GM12865 (cell line): ENCODE measurements at regions not wholly inside any gene's neighbourhood (a gene's known extent, or its start where the extent isn't known, plus 50 kb on each side); places are given as distances from the start of the nearest gene placed in this dataset.

Experiments
- DNase-seq: peaks from one replicate; pipeline ENCODE4 v3.0.0; 2010; ENCODE audit warnings: low read depth
- H3K4me3 ChIP-seq: 2 replicates; pipeline ENCODE4 v1.5.1; 2011; ENCODE audit warnings: mild to moderate bottlenecking, low read depth, low read length, control low read depth
- CTCF ChIP-seq: IDR thresholded peaks from 2 replicates; pipeline ENCODE4 v1.5.1; 2011; ENCODE audit warnings: low read length, control low read depth, low read depth, inconsistent platforms; ENCODE audit not compliant: insufficient read depth; ENCODE audit errors: missing control alignments

DNA sequence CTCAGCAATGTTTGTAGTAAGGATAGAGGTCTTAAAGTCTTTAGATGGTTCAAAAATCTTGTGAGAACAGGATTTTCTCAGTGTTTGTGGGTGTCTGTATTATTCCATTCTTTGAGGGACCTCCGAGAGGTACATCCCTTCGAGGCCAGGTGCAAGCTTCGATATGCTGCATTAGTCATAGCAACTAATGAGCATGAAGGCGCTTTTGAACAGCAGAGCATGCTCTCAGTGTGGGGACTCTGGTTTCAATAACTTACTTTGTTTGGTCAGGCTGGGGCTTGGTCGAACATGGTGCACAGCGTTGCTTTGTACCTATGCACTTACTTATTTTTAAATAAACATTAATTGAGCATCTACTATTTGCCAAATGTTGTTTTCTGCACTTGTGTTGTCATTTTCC is 297.9 kb downstream of the CLIC5 start:
- no peak overlapping the region for H3K4me3 ChIP-seq
- no peak for DNase-seq
- no peak for TF ChIP-seq CTCF

- no peak for TF ChIP-seq CTCF
- no peak overlapping the region for H3K4me3 ChIP-seq
- no peak for DNase-seq
Measured at GRCh38 chr6:45717027-45717426, 298.6 kb downstream of the CLIC5 start.

DNA sequence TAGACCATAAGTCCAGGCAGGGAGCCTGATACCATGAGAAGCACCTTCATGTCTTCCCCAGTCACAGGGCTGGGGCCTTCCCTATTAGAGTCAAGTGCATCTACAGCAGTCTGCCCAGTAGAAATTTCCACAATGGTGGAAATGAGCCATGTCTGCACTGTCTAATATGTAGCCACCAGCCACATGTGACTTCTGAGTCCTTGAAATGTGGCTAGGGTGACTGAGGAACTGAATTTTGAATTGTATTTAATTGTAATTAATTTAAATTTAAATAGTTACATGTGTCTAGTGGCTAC is 300.2 kb downstream of the CLIC5 start:
- no peak for DNase-seq
- no peak for TF ChIP-seq CTCF

GRCh38 chr6:45714741-45715507 is 300.7 kb downstream of the CLIC5 start:
- peak; percentile 83 for DNase-seq
- TF ChIP-seq CTCF = peak; percentile 76
- H3K4me3 ChIP-seq = no peak overlapping the region

More for the DNA sequence above, 300.2 kb downstream of the CLIC5 start:
- no peak overlapping the region for H3K4me3 ChIP-seq

DNA sequence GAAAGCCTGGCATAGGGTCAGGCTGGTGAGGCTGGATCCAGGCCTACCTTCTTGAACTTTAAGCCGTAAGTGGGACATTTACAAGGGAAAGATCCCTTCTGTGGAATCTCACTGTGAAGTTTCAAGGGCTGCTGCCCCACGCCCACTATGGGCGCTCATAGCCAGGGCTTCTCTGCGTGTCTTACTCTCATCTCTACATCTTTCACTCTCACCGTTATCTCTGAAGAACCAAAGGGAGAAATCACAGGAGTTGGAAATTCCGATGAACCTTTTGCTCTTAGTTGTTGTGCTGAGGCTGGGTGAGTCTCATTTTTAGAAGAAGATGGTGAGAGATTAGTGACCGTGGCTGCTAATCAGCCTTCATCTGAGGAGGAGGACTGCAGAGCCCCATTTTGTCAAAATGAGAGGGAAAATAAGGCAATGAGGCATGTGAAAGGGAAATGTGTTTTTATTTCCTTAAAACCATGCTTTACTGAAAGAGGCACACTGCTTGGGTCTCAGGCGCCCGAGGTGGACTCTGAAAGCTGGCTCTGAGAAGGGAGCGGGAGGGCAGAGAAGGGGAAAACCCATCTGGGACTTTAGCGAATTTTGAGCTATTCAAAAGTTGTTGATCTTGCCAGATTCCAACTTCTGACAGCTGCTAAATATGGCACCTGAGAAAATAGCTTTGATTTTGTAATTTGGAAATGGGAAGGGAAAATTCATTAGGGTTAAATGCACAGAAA is 301.5 kb downstream of the CLIC5 start:
- TF ChIP-seq CTCF = no peak
- no peak for DNase-seq
- no peak overlapping the region for H3K4me3 ChIP-seq
